Neutrophil (primary cell): ENCODE measurements at regions not wholly inside any gene's neighbourhood (a gene's known extent, or its start where the extent isn't known, plus 50 kb on each side); places are given as distances from the start of the nearest gene placed in this dataset.
"Not testable (repeated sequence)": the region's sequence is repeated elsewhere in the genome, so short reads cannot be mapped to it uniquely, and the experiment has no call there.

Experiments used
- H3K27ac ChIP-seq: fragments of 200-600 bp; sonication (generic); 2 replicates; pipeline ENCODE4 v1.5.1; 2016; ENCODE audit warnings: mild to moderate bottlenecking, moderate library complexity
- H3K27me3 ChIP-seq: fragments of 200-600 bp; sonication (generic); 2 replicates; pipeline ENCODE4 v1.6.0; 2016; ENCODE audit warnings: mild to moderate bottlenecking
- H3K36me3 ChIP-seq: fragments of 200-600 bp; sonication (generic); 2 replicates; pipeline ENCODE4 v1.5.1; 2017
- H3K4me1 ChIP-seq, 2 experiments: fragments of 200-600 bp in 1 of 2; sonication (generic) in 1 of 2; 1 replicate in 1 of 2; 2 replicates in 1 of 2; pipeline versions ENCODE4 v1.5.1 to v1.6.1; 2013 to 2016; ENCODE audit warnings: low read depth in 1 of 2, low read length in 1 of 2, mild to moderate bottlenecking in 1 of 2, moderate library complexity in 1 of 2; ENCODE audit not compliant: control insufficient read depth in 1 of 2, insufficient read depth in 1 of 2
- H3K4me3 ChIP-seq, 2 experiments: fragments of 200-600 bp in 1 of 2; sonication (generic) in 1 of 2; 1 replicate in 1 of 2; 2 replicates in 1 of 2; pipeline ENCODE4 v1.5.1; 2013 to 2016; ENCODE audit warnings: low read depth in 1 of 2, low read length in 1 of 2, mild to moderate bottlenecking in 1 of 2, moderate library complexity in 1 of 2
- H3K9me3 ChIP-seq: fragments of 200-600 bp; sonication (generic); 2 replicates; pipeline ENCODE4 v1.5.1; 2016
- CTCF ChIP-seq: fragments of 200-600 bp; sonication (generic); IDR thresholded peaks from 2 replicates; pipeline ENCODE4 v1.5.1; 2016; ENCODE audit warnings: antibody characterized with exemption

DNA sequence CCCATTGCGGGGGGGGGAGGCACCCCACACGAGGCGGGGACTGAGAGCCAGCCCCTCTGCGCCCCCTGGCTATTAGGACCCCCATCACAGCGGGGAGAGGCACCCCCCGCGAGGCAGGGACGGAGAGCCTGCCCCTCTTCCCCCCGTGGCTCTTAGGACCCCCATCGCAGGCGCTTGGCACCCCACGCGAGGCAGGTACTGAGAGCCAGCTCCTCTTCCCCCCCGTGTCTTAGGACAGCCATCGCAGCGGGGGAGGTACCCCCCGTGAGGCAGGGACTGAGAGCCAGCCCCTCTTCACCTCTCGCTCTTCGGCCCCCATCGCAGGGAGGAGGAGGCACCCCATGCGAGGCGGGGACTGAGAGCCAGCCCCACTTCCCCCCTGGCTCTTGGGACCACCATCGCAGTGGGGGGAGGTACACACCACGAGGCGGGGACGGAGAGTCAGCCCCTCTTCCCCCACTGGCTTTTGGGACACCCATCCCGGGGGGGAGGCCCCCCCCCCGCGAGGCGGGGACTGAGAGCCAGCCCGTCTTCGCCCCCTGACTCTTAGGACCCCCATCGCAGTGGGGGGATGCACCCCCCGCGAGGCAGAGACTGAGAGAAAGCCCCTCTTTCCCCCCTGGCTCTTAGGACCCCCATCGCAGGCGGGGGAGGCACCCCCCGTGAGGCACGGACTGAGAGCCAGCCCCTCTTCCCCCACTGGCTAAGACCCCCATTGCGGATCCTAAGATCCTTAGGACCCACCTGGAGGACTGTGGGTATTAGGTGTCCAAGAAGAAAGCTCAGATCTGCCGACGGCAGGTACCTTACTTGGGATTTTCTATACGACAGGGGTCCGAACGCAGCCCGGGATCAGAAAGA is 198.6 kb upstream of the PZP start:
- H3K36me3 ChIP-seq: no peaks in the 10 kb centered on the region
- no peak for TF ChIP-seq CTCF
- no peaks in the 10 kb centered on the region for H3K9me3 ChIP-seq
- no peak overlapping the region for H3K27ac ChIP-seq
- H3K27me3 ChIP-seq: no peaks in the 10 kb centered on the region
- no peak overlapping the region for H3K4me3 ChIP-seq
- no peaks in the 10 kb centered on the region for H3K4me1 ChIP-seq

GRCh38 chr12:9405886-9406563 is 197.8 kb upstream of the PZP start:
- TF ChIP-seq CTCF: no peak
- no peaks in the 10 kb centered on the region for H3K4me1 ChIP-seq
- no peaks in the 10 kb centered on the region for H3K27me3 ChIP-seq
- H3K4me3 ChIP-seq: no peak overlapping the region
- no peaks in the 10 kb centered on the region for H3K9me3 ChIP-seq
- H3K27ac ChIP-seq: no peak overlapping the region
- no peaks in the 10 kb centered on the region for H3K36me3 ChIP-seq

DNA sequence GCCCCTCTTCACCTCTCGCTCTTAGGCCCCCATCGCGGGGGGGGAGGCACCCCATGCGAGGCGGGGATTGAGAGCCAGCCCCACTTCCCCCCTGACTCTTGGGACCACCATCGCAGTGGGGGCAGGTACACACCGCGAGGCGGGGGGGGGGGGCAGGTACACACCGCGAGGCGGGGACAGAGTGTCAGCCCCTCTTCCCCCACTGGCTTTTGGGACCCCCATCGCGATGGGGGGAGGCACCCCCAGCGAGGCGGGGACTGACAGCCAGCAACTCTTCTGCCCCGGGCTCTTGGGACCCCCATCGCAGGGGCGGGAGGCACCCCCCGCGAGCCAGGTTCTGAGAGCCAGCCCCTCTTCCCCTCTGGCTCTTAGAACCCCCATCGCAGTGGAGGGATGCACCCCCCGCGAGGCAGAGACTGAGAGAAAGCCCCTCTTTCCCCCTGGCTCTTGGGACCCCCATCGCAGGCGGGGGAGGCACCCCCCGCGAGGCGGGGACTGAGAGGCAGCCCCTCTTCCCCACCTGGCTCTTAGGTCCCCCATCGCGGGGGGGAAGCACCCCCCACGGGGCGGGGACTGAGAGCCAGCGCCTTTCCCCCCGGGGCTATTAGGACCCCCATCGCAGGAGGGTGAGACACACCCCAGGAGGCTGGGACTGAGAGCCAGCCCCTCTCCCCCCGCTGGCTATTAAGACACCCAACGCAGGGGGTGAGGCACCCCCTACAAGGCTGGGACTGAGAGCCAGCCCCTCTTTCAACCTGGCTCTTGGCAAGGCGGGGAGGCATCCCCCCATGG is 196.5 kb upstream of the PZP start:
- Histone ChIP-seq H3K9me3 (no peaks in the 10 kb centered on the region), H3K4me1 (no peaks in the 10 kb centered on the region), H3K36me3 (no peaks in the 10 kb centered on the region), H3K4me3 (no peak overlapping the region), H3K27ac (no peak overlapping the region), H3K27me3 (no peaks in the 10 kb centered on the region)
- no peak for TF ChIP-seq CTCF

DNA sequence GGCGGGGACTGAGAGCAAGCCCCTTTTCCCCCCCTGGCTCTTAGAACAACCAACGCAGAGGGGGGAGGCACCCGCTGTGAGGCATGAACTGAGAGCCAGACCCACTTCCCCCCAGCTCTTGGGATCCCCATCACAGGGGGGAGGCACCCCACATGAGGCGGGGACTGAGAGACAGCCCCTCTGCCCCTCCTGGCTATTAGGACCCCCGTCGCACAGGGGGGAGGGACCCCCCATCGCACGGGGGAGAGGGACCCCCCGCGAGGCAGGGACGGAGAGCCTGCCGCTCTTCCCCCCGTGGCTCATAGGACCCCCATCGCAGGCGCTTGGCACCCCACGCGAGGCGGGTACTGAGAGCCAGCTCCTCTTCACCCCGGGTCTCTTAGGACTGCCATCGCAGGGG is 195.8 kb upstream of the PZP start:
- Histone ChIP-seq H3K27me3 (no peaks in the 10 kb centered on the region), H3K36me3 (no peaks in the 10 kb centered on the region), H3K4me3 (no peak overlapping the region), H3K27ac (no peak overlapping the region), H3K9me3 (no peaks in the 10 kb centered on the region), H3K4me1 (no peaks in the 10 kb centered on the region)
- no peak for TF ChIP-seq CTCF

- H3K27me3 ChIP-seq, H3K4me3 ChIP-seq, H3K36me3 ChIP-seq, H3K27ac ChIP-seq, H3K9me3 ChIP-seq, H3K4me1 ChIP-seq: not testable (repeated sequence)
These were observed 194.3 kb upstream of the PZP start for GRCh38 chr12:9402432-9403040.

DNA sequence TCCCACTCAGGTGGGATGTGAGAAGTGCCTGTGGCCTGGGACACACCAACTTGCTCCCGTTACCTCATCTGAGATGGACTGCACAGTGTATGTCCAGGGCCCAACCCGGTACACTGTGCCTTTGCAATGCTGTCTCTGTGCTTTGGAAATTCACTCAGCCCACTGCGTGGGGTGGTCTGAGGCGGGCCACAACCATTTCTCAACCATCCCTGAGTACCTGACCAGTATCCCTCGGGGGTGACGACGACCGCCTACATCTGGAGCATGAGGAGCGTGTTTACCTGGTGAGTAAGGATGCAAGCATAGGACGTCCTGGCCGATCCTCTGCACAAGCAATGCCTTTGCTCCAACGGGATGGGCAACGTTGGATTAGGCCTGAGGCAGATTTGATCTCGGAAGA is 188.2 kb upstream of the PZP start:
- not testable (repeated sequence) for H3K27me3 ChIP-seq, H3K4me1 ChIP-seq, H3K4me3 ChIP-seq, H3K36me3 ChIP-seq, H3K9me3 ChIP-seq, H3K27ac ChIP-seq

DNA sequence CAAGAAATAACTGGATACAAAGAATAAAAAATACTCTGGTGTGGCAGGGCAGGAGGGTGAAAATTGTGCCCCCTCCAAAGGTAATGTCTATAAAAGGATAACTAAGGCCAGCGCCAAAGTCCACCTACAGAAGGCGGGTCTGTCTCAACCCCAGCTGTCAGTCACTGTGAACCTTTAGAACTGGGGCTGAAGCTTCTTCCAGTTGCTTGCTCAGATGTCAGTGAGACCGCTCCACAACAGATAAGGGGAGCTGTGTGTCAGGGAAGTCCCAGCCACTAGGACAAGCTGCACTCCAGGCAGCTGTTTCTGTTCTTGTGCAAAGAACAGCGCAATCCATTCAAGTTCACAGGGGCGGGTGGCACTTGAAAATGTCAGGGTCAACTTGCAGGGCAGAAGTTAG is 187.0 kb upstream of the PZP start:
- H3K27ac ChIP-seq, H3K4me3 ChIP-seq, H3K36me3 ChIP-seq, H3K27me3 ChIP-seq, H3K4me1 ChIP-seq, H3K9me3 ChIP-seq: not testable (repeated sequence)
